ENCODE measurements at regions not wholly inside any gene's neighbourhood (a gene's known extent, or its start where the extent isn't known, plus 50 kb on each side); places are given as distances from the start of the nearest gene placed in this dataset.

DNA sequence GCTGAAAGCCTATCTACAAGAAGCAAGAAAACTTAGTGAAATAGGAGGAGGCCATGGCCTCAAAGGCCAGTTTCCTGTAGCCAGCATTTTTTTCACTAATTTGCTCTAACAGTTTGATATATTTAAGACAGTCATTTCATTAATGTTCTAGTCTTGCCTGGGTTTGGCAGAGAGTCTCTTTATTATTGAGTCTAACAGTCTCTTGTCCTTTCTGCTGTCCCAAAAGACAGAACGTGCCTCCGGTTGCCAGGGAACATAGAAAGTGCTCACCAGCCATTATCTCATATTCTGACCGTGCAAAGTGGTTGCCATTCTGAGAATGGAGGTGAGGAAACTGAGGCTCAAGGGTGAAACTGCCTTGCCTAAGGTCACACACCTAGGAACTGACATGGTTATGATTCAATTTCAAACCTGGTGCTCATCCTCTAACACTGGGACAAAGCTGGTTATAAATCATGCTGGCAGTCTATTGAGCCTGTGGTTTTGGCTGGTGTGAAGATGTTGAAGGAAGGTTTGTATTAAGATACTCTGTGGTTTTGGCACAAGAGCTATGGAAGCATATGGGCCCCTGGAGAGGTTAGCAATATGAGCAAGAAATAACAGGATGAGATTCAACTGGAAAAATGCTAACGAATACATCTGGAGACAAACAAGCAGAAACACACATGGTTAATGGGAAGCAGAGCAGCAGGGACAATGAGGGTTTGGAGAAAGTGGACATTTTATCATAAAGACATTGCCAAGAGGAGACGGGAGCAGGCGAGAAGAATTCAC lies 903.3 kb upstream of the KLHL29 start:
- no peaks in the 10 kb centered on the region for H3K4me1 ChIP-seq
- DNase-seq (ENCODE audit: extremely low spot score in 2 of 2): no peak
- TF ChIP-seq POLR2AphosphoS5 (IDR thresholded peaks at IDR 0.05; ENCODE audit: insufficient read depth in 1 of 2, low read depth in 1 of 2) (no peak), CTCF (IDR thresholded peaks at IDR 0.05) (no peak), POLR2A (IDR thresholded peaks at IDR 0.05) (no peak)
- no peak overlapping the region for H3K27ac ChIP-seq
- H3K27me3 ChIP-seq: no peaks in the 10 kb centered on the region
- no peaks in the 10 kb centered on the region for H3K36me3 ChIP-seq
- intact Hi-C loops (cut with DNase I): no loop called here
- no peaks in the 10 kb centered on the region for H3K9me3 ChIP-seq
- H3K4me3 ChIP-seq: no peak overlapping the region

- intact Hi-C loops (cut with DNase I): no loop called here
- H3K27me3 ChIP-seq: no peaks in the 10 kb centered on the region
- no peak overlapping the region for H3K4me3 ChIP-seq
- H3K27ac ChIP-seq: no peak overlapping the region
- no peaks in the 10 kb centered on the region for H3K9me3 ChIP-seq
- H3K4me1 ChIP-seq: no peaks in the 10 kb centered on the region
- no peaks in the 10 kb centered on the region for H3K36me3 ChIP-seq
- DNase-seq (ENCODE audit: extremely low spot score in 2 of 2): no peak
- TF ChIP-seq CTCF (IDR thresholded peaks at IDR 0.05) (no peak), POLR2A (IDR thresholded peaks at IDR 0.05) (no peak), POLR2AphosphoS5 (IDR thresholded peaks at IDR 0.05; ENCODE audit: insufficient read depth in 1 of 2, low read depth in 1 of 2) (no peak)
Observed at GRCh38 chr2:22483036-22483435, 901.9 kb upstream of the KLHL29 start.

- no peak overlapping the region for H3K4me3 ChIP-seq
- H3K36me3 ChIP-seq: no peaks in the 10 kb centered on the region
- no peak for TF ChIP-seq POLR2A (IDR thresholded peaks at IDR 0.05)
- no peak for TF ChIP-seq POLR2AphosphoS5 (IDR thresholded peaks at IDR 0.05; ENCODE audit: insufficient read depth in 1 of 2, low read depth in 1 of 2)
- no peak for TF ChIP-seq CTCF (IDR thresholded peaks at IDR 0.05)
- H3K27me3 ChIP-seq: no peaks in the 10 kb centered on the region
- intact Hi-C loops (cut with DNase I): no loop called here
- no peaks in the 10 kb centered on the region for H3K9me3 ChIP-seq
- H3K27ac ChIP-seq: no peak overlapping the region
- DNase-seq (ENCODE audit: extremely low spot score in 2 of 2): no peak
- H3K4me1 ChIP-seq: no peaks in the 10 kb centered on the region
Observed at GRCh38 chr2:22485486-22485885, 899.5 kb upstream of the KLHL29 start.

GRCh38 chr2:22486343-22486742 lies 898.6 kb upstream of the KLHL29 start:
- Histone ChIP-seq H3K4me1 (no peaks in the 10 kb centered on the region), H3K4me3 (no peak overlapping the region), H3K27ac (no peak overlapping the region), H3K9me3 (no peaks in the 10 kb centered on the region), H3K27me3 (no peaks in the 10 kb centered on the region), H3K36me3 (no peaks in the 10 kb centered on the region)
- intact Hi-C loops (cut with DNase I): no loop called here
- TF ChIP-seq POLR2A (IDR thresholded peaks at IDR 0.05) (no peak), POLR2AphosphoS5 (IDR thresholded peaks at IDR 0.05; ENCODE audit: insufficient read depth in 1 of 2, low read depth in 1 of 2) (no peak), CTCF (IDR thresholded peaks at IDR 0.05) (no peak)
- DNase-seq (ENCODE audit: extremely low spot score in 2 of 2): no peak

GRCh38 chr2:22487036-22487435 lies 897.9 kb upstream of the KLHL29 start:
- TF ChIP-seq CTCF (IDR thresholded peaks at IDR 0.05): no peak
- no peak for TF ChIP-seq POLR2AphosphoS5 (IDR thresholded peaks at IDR 0.05; ENCODE audit: insufficient read depth in 1 of 2, low read depth in 1 of 2)
- TF ChIP-seq POLR2A (IDR thresholded peaks at IDR 0.05): no peak
- H3K4me3 ChIP-seq: no peak overlapping the region
- H3K4me1 ChIP-seq: no peaks in the 10 kb centered on the region
- intact Hi-C loops (cut with DNase I): no loop called here
- no peaks in the 10 kb centered on the region for H3K9me3 ChIP-seq
- H3K27me3 ChIP-seq: no peaks in the 10 kb centered on the region
- H3K27ac ChIP-seq: no peak overlapping the region
- no peaks in the 10 kb centered on the region for H3K36me3 ChIP-seq
- DNase-seq (ENCODE audit: extremely low spot score in 2 of 2): no peak

All from vagina (tissue), 2 donors.